ENCODE measurements at regions not wholly inside any gene's neighbourhood (a gene's known extent, or its start where the extent isn't known, plus 50 kb on each side); places are given as distances from the start of the nearest gene placed in this dataset.
A peak's percentile ranks its signal among the peaks of the same experiment; 100 is the strongest.

DNA sequence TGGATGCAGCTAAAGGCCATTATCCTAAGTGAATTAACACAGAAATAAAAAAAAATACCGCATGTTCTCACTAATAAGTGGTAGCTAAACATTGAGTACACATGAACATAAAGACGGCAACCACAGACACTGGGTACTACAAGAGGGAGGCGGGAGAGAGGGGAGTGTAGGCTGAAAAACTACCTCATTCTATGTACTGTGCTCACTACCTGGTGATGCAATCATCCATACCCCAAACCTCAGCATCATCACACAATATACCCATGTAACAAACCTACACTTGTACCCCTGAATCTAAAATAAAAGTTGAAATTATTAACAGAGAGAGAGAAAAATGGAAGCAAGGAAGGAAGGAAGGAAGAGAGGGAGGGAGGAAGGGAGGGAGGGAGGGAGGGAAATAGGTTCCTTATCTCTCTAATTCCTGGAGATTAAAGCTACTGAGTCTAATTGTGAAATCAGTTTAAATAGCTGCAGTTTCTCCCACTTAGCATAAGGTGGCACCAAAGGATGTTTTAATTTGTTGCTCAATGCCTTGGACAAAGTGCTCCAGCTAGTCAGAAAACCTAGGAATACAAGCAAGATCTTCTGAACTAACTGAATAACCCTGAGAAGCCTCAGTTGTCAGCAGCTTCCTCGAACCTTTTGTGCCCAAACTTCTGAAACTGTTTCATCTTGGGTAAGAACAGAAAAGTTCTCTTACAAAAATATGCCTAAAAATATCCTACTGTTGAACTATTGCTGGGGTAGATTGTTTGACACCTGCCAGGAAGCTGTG lies 79.4 kb upstream of the ATP11B start:
- TF ChIP-seq, protein P1, sequence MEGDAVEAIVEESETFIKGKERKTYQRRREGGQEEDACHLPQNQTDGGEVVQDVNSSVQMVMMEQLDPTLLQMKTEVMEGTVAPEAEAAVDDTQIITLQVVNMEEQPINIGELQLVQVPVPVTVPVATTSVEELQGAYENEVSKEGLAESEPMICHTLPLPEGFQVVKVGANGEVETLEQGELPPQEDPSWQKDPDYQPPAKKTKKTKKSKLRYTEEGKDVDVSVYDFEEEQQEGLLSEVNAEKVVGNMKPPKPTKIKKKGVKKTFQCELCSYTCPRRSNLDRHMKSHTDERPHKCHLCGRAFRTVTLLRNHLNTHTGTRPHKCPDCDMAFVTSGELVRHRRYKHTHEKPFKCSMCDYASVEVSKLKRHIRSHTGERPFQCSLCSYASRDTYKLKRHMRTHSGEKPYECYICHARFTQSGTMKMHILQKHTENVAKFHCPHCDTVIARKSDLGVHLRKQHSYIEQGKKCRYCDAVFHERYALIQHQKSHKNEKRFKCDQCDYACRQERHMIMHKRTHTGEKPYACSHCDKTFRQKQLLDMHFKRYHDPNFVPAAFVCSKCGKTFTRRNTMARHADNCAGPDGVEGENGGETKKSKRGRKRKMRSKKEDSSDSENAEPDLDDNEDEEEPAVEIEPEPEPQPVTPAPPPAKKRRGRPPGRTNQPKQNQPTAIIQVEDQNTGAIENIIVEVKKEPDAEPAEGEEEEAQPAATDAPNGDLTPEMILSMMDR (IDR thresholded peaks at IDR 0.05; ENCODE audit: low read depth, low read length, missing input control) = peak; percentile 81
- TF ChIP-seq RAD21 (IDR thresholded peaks at IDR 0.05) = peak; percentile 85 to 87
